SK-N-SH (cell line): ENCODE measurements at regions not wholly inside any gene's neighbourhood (a gene's known extent, or its start where the extent isn't known, plus 50 kb on each side); places are given as distances from the start of the nearest gene placed in this dataset.

Source experiments
- CTCF ChIA-PET: fragments of 300-600, 350-600 bp; formaldehyde crosslinking; extraction: SDS; loops from one replicate; lab custom pipeline; 2021; lab: Yijun Ruan, JAX
- POLR2A ChIA-PET: fragments of 350-600 bp; sonication (Branson Sonifier 250); formaldehyde crosslinking; extraction: SDS; loops from one replicate; lab custom pipeline; 2020; ENCODE audit warnings: antibody characterized with exemption, inconsistent platforms; lab: Yijun Ruan, JAX
- DNase-seq: peaks from one replicate; pipeline ENCODE4 v3.0.0; 2012
- H2AFZ ChIP-seq: fragments of 200-600 bp; sonication (generic); 2 replicates; pipeline ENCODE4 v1.8.1; 2016; ENCODE audit warnings: antibody characterized with exemption, mild to moderate bottlenecking, low read depth
- H3F3A ChIP-seq: fragments of 200-600 bp; sonication (generic); replicated peaks from 2 replicates; pipeline ENCODE3; 2016; ENCODE audit warnings: antibody characterized with exemption, mild to moderate bottlenecking; ENCODE audit not compliant: insufficient read depth
- H3K27ac ChIP-seq, 2 experiments: fragments of 200-500 bp in 1 of 2; fragments of 200-600 bp in 1 of 2; sonication (Bioruptor generic) in 1 of 2; sonication (generic), shearing (Covaris generic) in 1 of 2; 2 replicates each; pipeline versions ENCODE4 v1.5.1 to v1.6.1; 2014 to 2016; ENCODE audit warnings: low read depth in 2 of 2, inconsistent platforms in 1 of 2, low read length in 1 of 2, mild to moderate bottlenecking in 1 of 2, mixed read lengths in 1 of 2
- H3K27me3 ChIP-seq: fragments of 200-600 bp; sonication (generic), shearing (Covaris generic); 2 replicates; pipeline ENCODE4 v1.6.1; 2016; ENCODE audit warnings: mixed run types; ENCODE audit not compliant: insufficient read depth
- H3K36me3 ChIP-seq, 2 experiments: fragments of 200-500 bp in 1 of 2; fragments of 200-600 bp in 1 of 2; sonication (Bioruptor generic) in 1 of 2; sonication (generic) in 1 of 2; replicated peaks in 1 of 2; 2 replicates each; pipeline versions ENCODE3 to v1.5.1; 2014 to 2016; ENCODE audit warnings: low read length in 1 of 2, mild to moderate bottlenecking in 1 of 2; ENCODE audit not compliant: insufficient read depth in 2 of 2, control insufficient read depth in 1 of 2
- H3K4me1 ChIP-seq, 2 experiments: fragments of 200-500 bp in 1 of 2; fragments of 200-600 bp in 1 of 2; sonication (Bioruptor generic) in 1 of 2; sonication (generic), shearing (Covaris generic) in 1 of 2; 2 replicates each; pipeline versions ENCODE4 v1.5.1 to v1.6.1; 2014 to 2016; ENCODE audit warnings: low read depth in 1 of 2, low read length in 1 of 2, mixed run types in 1 of 2; ENCODE audit not compliant: insufficient read depth in 2 of 2, control insufficient read depth in 1 of 2
- H3K4me2 ChIP-seq: fragments of 200-600 bp; sonication (generic), shearing (Covaris generic); 2 replicates; pipeline ENCODE4 v1.6.1; 2017; ENCODE audit warnings: mixed run types
- H3K4me3 ChIP-seq, 2 experiments: fragments of 200-500 bp in 1 of 2; fragments of 200-600 bp in 1 of 2; sonication (Bioruptor generic) in 1 of 2; sonication (generic), shearing (Covaris generic) in 1 of 2; 2 replicates each; pipeline versions ENCODE4 v1.5.1 to v1.8.1; 2014 to 2016; ENCODE audit warnings: low read depth in 2 of 2, inconsistent platforms in 1 of 2, low read length in 1 of 2, mild to moderate bottlenecking in 1 of 2, mixed read lengths in 1 of 2, moderate library complexity in 1 of 2
- H3K79me2 ChIP-seq: fragments of 200-600 bp; sonication (generic); 2 replicates; pipeline ENCODE4 v1.8.1; 2017; ENCODE audit warnings: mild to moderate bottlenecking; ENCODE audit not compliant: insufficient read depth
- H3K9ac ChIP-seq: fragments of 200-600 bp; sonication (generic); 2 replicates; pipeline ENCODE4 v1.6.1; 2017; ENCODE audit warnings: mixed run types
- H3K9me2 ChIP-seq: fragments of 200-600 bp; sonication (generic); 2 replicates; pipeline ENCODE4 v1.6.1; 2017; ENCODE audit warnings: mixed run types
- H3K9me3 ChIP-seq: fragments of 200-600 bp; sonication (generic); 2 replicates; pipeline ENCODE4 v1.6.1; 2017; ENCODE audit warnings: mixed run types, mild to moderate bottlenecking, moderate library complexity
- H4K20me1 ChIP-seq: fragments of 200-600 bp; sonication (generic); 2 replicates; pipeline ENCODE4 v1.6.1; 2017; ENCODE audit warnings: mild to moderate bottlenecking, mixed run types; ENCODE audit not compliant: insufficient read depth
- CHD2 ChIP-seq: fragments of 150-350 bp; IDR thresholded peaks from 2 replicates; pipeline ENCODE4 v1.6.1; 2018; ENCODE audit warnings: low read length; ENCODE audit not compliant: partially characterized antibody
- FOSL2 ChIP-seq: IDR thresholded peaks from 2 replicates; pipeline ENCODE4 v1.4.0; 2012; ENCODE audit warnings: low read depth, mild to moderate bottlenecking, moderate library complexity, borderline replicate concordance
- GATA2 ChIP-seq: sonication (generic); formaldehyde crosslinking; IDR thresholded peaks from 2 replicates; pipeline ENCODE4 v1.5.0; 2020; ENCODE audit warnings: mild to moderate bottlenecking, missing genetic modification reagents
- JUND ChIP-seq: IDR thresholded peaks from 2 replicates; pipeline ENCODE4 v1.4.0; 2012
- MXI1 ChIP-seq: IDR thresholded peaks from 2 replicates; pipeline ENCODE4 v1.6.1; 2012; ENCODE audit warnings: mild to moderate bottlenecking, low read depth, low read length, improper control_type of control experiment
- NFIC ChIP-seq: IDR thresholded peaks from 2 replicates; pipeline ENCODE4 v1.4.0; 2012; ENCODE audit warnings: borderline replicate concordance
- POLR2AphosphoS5 ChIP-seq: IDR thresholded peaks from 2 replicates; pipeline ENCODE4 v1.6.1; 2012; ENCODE audit warnings: low read depth, low read length
- RCOR1 ChIP-seq: fragments of 150-350 bp; IDR thresholded peaks from 2 replicates; pipeline ENCODE4 v1.6.1; 2017; ENCODE audit warnings: antibody characterized with exemption, low read length
- RFX5 ChIP-seq: IDR thresholded peaks from 2 replicates; pipeline ENCODE4 v1.6.1; 2012; ENCODE audit warnings: mild to moderate bottlenecking, improper control_type of control experiment, low read length
- RXRA ChIP-seq: IDR thresholded peaks from 2 replicates; pipeline ENCODE4 v1.4.0; 2012; ENCODE audit warnings: low read depth, mild to moderate bottlenecking, borderline replicate concordance
- SIN3A ChIP-seq: IDR thresholded peaks from 2 replicates; pipeline ENCODE4 v1.6.1; 2012; ENCODE audit warnings: low read depth, mild to moderate bottlenecking, low read length, moderate library complexity, borderline replicate concordance
- TCF12 ChIP-seq: IDR thresholded peaks from 2 replicates; pipeline ENCODE4 v1.4.0; 2012
- YY1 ChIP-seq: IDR thresholded peaks from 2 replicates; pipeline ENCODE4 v1.4.0; 2012; ENCODE audit warnings: low read depth, mild to moderate bottlenecking
- WGBS: methylation state at CpG from one replicate; pipeline ENCODE4 v1.1.6; 2017; ENCODE audit warnings: low lambda C conversion rate; 5-methylcytosine and 5-hydroxymethylcytosine counted together
- TF ChIP-seq, protein P1 (sequence below): IDR thresholded peaks from 2 replicates; pipeline ENCODE4 v1.4.0; 2012; ENCODE audit warnings: low read depth, borderline replicate concordance
- TF ChIP-seq, protein P2 (sequence below): fragments of 150-350 bp; IDR thresholded peaks from 2 replicates; pipeline ENCODE4 v1.6.1; 2017; ENCODE audit warnings: antibody characterized with exemption, low read length, low read depth, borderline replicate concordance
- TF ChIP-seq, protein P3 (sequence below): fragments of 200-600 bp; sonication (generic); IDR thresholded peaks from 2 replicates; pipeline ENCODE4 v1.6.1; 2017; ENCODE audit warnings: antibody characterized with exemption, mild to moderate bottlenecking, moderate library complexity
- TF ChIP-seq, protein P4 (sequence below): IDR thresholded peaks from 2 replicates; pipeline ENCODE4 v1.4.0; 2012; ENCODE audit warnings: low read depth

DNA sequence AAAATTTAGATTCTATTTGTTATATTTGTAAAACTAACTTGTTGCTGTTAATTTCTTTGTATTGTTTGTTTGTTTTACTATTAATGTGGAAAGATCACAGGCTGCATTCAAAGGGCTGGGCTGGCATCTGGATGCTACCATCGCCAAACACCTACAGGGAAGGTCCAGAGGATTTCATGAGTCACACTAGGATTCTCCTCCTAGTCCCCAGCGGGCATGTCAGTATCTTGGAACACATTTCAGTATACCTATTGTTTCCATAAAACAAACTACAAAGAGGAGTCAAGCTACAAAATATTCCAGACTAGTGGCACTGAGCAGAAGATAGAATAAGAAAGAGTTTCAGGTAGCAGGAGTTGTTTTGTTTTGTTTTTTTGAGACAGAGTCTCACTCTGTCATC is 55.3 kb downstream of the NOG start:
- no peaks in the 10 kb centered on the region for H3K36me3 ChIP-seq
- no peak overlapping the region for H3K4me3 ChIP-seq
- WGBS = 4% methylated on average over 2 of the region's 2 CpGs
- no peaks in the 10 kb centered on the region for H3K9me2 ChIP-seq
- ChIA-PET CTCF (interaction anchor here (1.2 kb wide), 1 partner anchor 57 kb away, joined by 6 read pairs; no protein-coding TSS in a partner anchor), POLR2A (no interaction called here)
- H3K79me2 ChIP-seq = no peaks in the 10 kb centered on the region
- no peaks in the 10 kb centered on the region; the same call in 1 of the 2 replicates for H3K27me3 ChIP-seq
- no peak overlapping the region for H2AFZ ChIP-seq
- H3F3A ChIP-seq = no peaks in the 10 kb centered on the region
- DNase-seq = no peak
- no peaks in the 10 kb centered on the region for H3K4me1 ChIP-seq
- no peak overlapping the region for H3K9ac ChIP-seq
- no peak overlapping the region for H3K4me2 ChIP-seq
- H3K9me3 ChIP-seq = no peaks in the 10 kb centered on the region
- H3K27ac ChIP-seq = no peak overlapping the region
- TF ChIP-seq YY1 (no peak), SIN3A (no peak), FOSL2 (no peak), POLR2AphosphoS5 (no peak), RXRA (no peak), CHD2 (no peak), MXI1 (no peak), TCF12 (no peak)
- TF ChIP-seq, protein P1, sequence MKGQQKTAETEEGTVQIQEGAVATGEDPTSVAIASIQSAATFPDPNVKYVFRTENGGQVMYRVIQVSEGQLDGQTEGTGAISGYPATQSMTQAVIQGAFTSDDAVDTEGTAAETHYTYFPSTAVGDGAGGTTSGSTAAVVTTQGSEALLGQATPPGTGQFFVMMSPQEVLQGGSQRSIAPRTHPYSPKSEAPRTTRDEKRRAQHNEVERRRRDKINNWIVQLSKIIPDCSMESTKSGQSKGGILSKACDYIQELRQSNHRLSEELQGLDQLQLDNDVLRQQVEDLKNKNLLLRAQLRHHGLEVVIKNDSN = no peak
- TF ChIP-seq, protein P2, sequence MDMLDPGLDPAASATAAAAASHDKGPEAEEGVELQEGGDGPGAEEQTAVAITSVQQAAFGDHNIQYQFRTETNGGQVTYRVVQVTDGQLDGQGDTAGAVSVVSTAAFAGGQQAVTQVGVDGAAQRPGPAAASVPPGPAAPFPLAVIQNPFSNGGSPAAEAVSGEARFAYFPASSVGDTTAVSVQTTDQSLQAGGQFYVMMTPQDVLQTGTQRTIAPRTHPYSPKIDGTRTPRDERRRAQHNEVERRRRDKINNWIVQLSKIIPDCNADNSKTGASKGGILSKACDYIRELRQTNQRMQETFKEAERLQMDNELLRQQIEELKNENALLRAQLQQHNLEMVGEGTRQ = no peak
- H4K20me1 ChIP-seq = no peaks in the 10 kb centered on the region

DNA sequence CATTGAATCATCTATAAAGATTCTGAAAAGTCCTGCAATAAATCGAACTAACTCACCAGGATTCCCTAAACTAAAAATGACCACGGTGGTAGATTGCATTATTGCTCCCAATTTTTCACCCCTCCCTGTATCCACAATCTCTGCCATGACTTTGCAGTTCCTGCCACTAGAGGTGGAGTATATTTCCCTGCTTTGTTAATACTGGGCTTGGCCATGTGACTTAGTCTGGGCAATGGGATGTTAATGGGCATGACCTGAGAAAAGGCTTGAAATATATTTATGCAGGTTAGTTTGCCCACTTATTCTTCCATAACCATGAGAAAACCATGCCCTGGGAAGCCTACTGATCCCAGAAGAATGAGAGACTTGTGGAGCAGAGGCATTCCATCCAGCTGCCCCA is 59.1 kb downstream of the NOG start:
- H4K20me1 ChIP-seq = no peaks in the 10 kb centered on the region
- no peaks in the 10 kb centered on the region for H3K4me1 ChIP-seq
- DNase-seq = no peak
- H3K9me3 ChIP-seq = no peaks in the 10 kb centered on the region
- H3K79me2 ChIP-seq = no peaks in the 10 kb centered on the region
- no peaks in the 10 kb centered on the region for H3K27me3 ChIP-seq
- H3K9me2 ChIP-seq = no peaks in the 10 kb centered on the region
- TF ChIP-seq, protein P3, sequence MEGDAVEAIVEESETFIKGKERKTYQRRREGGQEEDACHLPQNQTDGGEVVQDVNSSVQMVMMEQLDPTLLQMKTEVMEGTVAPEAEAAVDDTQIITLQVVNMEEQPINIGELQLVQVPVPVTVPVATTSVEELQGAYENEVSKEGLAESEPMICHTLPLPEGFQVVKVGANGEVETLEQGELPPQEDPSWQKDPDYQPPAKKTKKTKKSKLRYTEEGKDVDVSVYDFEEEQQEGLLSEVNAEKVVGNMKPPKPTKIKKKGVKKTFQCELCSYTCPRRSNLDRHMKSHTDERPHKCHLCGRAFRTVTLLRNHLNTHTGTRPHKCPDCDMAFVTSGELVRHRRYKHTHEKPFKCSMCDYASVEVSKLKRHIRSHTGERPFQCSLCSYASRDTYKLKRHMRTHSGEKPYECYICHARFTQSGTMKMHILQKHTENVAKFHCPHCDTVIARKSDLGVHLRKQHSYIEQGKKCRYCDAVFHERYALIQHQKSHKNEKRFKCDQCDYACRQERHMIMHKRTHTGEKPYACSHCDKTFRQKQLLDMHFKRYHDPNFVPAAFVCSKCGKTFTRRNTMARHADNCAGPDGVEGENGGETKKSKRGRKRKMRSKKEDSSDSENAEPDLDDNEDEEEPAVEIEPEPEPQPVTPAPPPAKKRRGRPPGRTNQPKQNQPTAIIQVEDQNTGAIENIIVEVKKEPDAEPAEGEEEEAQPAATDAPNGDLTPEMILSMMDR = no peak
- TF ChIP-seq RFX5 = no peak
- TF ChIP-seq RCOR1 = no peak
- no peak for TF ChIP-seq POLR2AphosphoS5
- TF ChIP-seq, protein P4, sequence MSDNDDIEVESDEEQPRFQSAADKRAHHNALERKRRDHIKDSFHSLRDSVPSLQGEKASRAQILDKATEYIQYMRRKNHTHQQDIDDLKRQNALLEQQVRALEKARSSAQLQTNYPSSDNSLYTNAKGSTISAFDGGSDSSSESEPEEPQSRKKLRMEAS = no peak
- TF ChIP-seq JUND = no peak
- no peak for TF ChIP-seq NFIC
- no peak for TF ChIP-seq GATA2 (CRISPR knock-in tag)
- CTCF ChIA-PET = interaction anchor here (0.7 to 1.0 kb wide), 2 partner anchors 10 to 61 kb away, joined by 3 read pairs; no protein-coding TSS in a partner anchor
- H3K27ac ChIP-seq = no peak overlapping the region
- H3K4me2 ChIP-seq = no peak overlapping the region
- no peak overlapping the region for H3K4me3 ChIP-seq
- WGBS = 4% methylated on average over 2 of the region's 2 CpGs
- H3K36me3 ChIP-seq = no peaks in the 10 kb centered on the region
- no peak overlapping the region for H3K9ac ChIP-seq
- peaks cover 4% of the 10 kb centered on the region for H3F3A ChIP-seq
- no peak overlapping the region for H2AFZ ChIP-seq
- POLR2A ChIA-PET = no interaction called here
